ENCODE measurements at regions not wholly inside any gene's neighbourhood (a gene's known extent, or its start where the extent isn't known, plus 50 kb on each side); places are given as distances from the start of the nearest gene placed in this dataset.

GRCh38 chr5:18111906-18112465, 477.7 kb downstream of the TAF11L14 start:
- no peak for TF ChIP-seq CTCF (IDR thresholded peaks at IDR 0.05)
- no peak overlapping the region for H3K4me3 Mint-ChIP-seq
- no peak overlapping the region for H3K27ac Mint-ChIP-seq

GRCh38 chr5:18113721-18114120, 479.5 kb downstream of the TAF11L14 start:
- no peak overlapping the region for H3K27ac Mint-ChIP-seq
- peaks cover 9% of the 10 kb centered on the region; the same call in 1 of the 2 replicates for H3K9me3 Mint-ChIP-seq
- H3K36me3 Mint-ChIP-seq (ENCODE audit: low read depth) = no peaks in the 10 kb centered on the region
- no peaks in the 10 kb centered on the region for H3K4me1 Mint-ChIP-seq (ENCODE audit: low read depth)
- H3K27me3 Mint-ChIP-seq (ENCODE audit: insufficient read depth) = no peaks in the 10 kb centered on the region
- DNase-seq = no peak
- H3K4me3 Mint-ChIP-seq = no peak overlapping the region
- peak; percentile 34; the same call in 1 of the 2 replicates for TF ChIP-seq CTCF (IDR thresholded peaks at IDR 0.05)

More at GRCh38 chr5:18111906-18112465, 477.7 kb downstream of the TAF11L14 start:
- Mint-ChIP-seq H3K9me3 (peaks cover 8% of the 10 kb centered on the region), H3K36me3 (ENCODE audit: low read depth) (no peaks in the 10 kb centered on the region), H3K27me3 (ENCODE audit: insufficient read depth) (no peaks in the 10 kb centered on the region), H3K4me1 (ENCODE audit: low read depth) (no peaks in the 10 kb centered on the region)
- DNase-seq = no peak

GRCh38 chr5:18114151-18114757, 480.0 kb downstream of the TAF11L14 start:
- no peak for TF ChIP-seq CTCF (IDR thresholded peaks at IDR 0.05)
- Mint-ChIP-seq H3K27me3 (ENCODE audit: insufficient read depth) (no peaks in the 10 kb centered on the region), H3K27ac (no peak overlapping the region)

GRCh38 chr5:18117968-18118367, 483.7 kb downstream of the TAF11L14 start:
- no peaks in the 10 kb centered on the region for H3K36me3 Mint-ChIP-seq (ENCODE audit: low read depth)

More at GRCh38 chr5:18114151-18114757, 480.0 kb downstream of the TAF11L14 start:
- no peak overlapping the region for H3K4me3 Mint-ChIP-seq
- DNase-seq = no peak
- no peaks in the 10 kb centered on the region for H3K4me1 Mint-ChIP-seq (ENCODE audit: low read depth)
- H3K36me3 Mint-ChIP-seq (ENCODE audit: low read depth) = no peaks in the 10 kb centered on the region
- peaks cover 9% of the 10 kb centered on the region; the same call in 1 of the 2 replicates for H3K9me3 Mint-ChIP-seq

GRCh38 chr5:18119156-18119785, 485.0 kb downstream of the TAF11L14 start:
- H3K9me3 Mint-ChIP-seq = peaks cover 40% of the 10 kb centered on the region
- H3K4me3 Mint-ChIP-seq = no peak overlapping the region
- H3K27ac Mint-ChIP-seq = no peak overlapping the region
- no peak for TF ChIP-seq CTCF (IDR thresholded peaks at IDR 0.05)
- no peaks in the 10 kb centered on the region for H3K27me3 Mint-ChIP-seq (ENCODE audit: insufficient read depth)
- DNase-seq = no peak
- H3K36me3 Mint-ChIP-seq (ENCODE audit: low read depth) = no peaks in the 10 kb centered on the region
- no peaks in the 10 kb centered on the region for H3K4me1 Mint-ChIP-seq (ENCODE audit: low read depth)

More at GRCh38 chr5:18117968-18118367, 483.7 kb downstream of the TAF11L14 start:
- Mint-ChIP-seq H3K4me3 (no peak overlapping the region), H3K27ac (no peak overlapping the region), H3K4me1 (ENCODE audit: low read depth) (no peaks in the 10 kb centered on the region), H3K27me3 (ENCODE audit: insufficient read depth) (no peaks in the 10 kb centered on the region), H3K9me3 (peaks cover 27% of the 10 kb centered on the region)
- no peak for DNase-seq
- no peak for TF ChIP-seq CTCF (IDR thresholded peaks at IDR 0.05)
